Spleen (tissue), 11 donors: ENCODE measurements at regions not wholly inside any gene's neighbourhood (a gene's known extent, or its start where the extent isn't known, plus 50 kb on each side); places are given as distances from the start of the nearest gene placed in this dataset.

Experiments used
- DNase-seq: peaks from one replicate; pipeline ENCODE4 v3.0.0-alpha.2; 2020
- H3K27ac ChIP-seq, 8 donors: fragments of 200-600 bp; sonication (generic) in 7 of 8; 1 replicate in 4 of 8; 2 replicates in 4 of 8; pipeline versions ENCODE4 v1.5.0 to v1.8.0; 2016 to 2021; ENCODE audit warnings: inconsistent platforms in 4 of 8, mild to moderate bottlenecking in 4 of 8, moderate library complexity in 1 of 8
- H3K27me3 ChIP-seq, 7 donors: fragments of 200-600 bp; sonication (generic) in 6 of 7; replicated peaks in 1 of 7; 1 replicate in 4 of 7; 2 replicates in 3 of 7; pipeline versions ENCODE4 v1.5.0 to v1.8.0; 2016 to 2021; ENCODE audit warnings: inconsistent platforms in 3 of 7, mild to moderate bottlenecking in 1 of 7
- H3K36me3 ChIP-seq, 6 donors: fragments of 200-600 bp; sonication (generic) in 5 of 6; 1 replicate in 4 of 6; 2 replicates in 2 of 6; pipeline versions ENCODE4 v1.5.0 to v1.8.0; 2016 to 2021; ENCODE audit warnings: inconsistent platforms in 2 of 6
- H3K4me1 ChIP-seq, 6 donors: fragments of 200-600 bp; sonication (generic) in 5 of 6; 1 replicate in 3 of 6; 2 replicates in 3 of 6; pipeline versions ENCODE4 v1.5.0 to v1.8.0; 2016 to 2021; ENCODE audit warnings: inconsistent platforms in 3 of 6
- H3K4me3 ChIP-seq, 8 donors: fragments of 200-600 bp; sonication (generic) in 7 of 8; 1 replicate in 4 of 8; 2 replicates in 4 of 8; pipeline versions ENCODE4 v1.5.0 to v1.8.0; 2016 to 2021; ENCODE audit warnings: inconsistent platforms in 4 of 8, mild to moderate bottlenecking in 4 of 8, moderate library complexity in 2 of 8
- H3K9me3 ChIP-seq, 8 donors: fragments of 200-600 bp; sonication (generic) in 7 of 8; 1 replicate in 4 of 8; 2 replicates in 4 of 8; pipeline versions ENCODE4 v1.5.0 to v1.8.0; 2016 to 2021; ENCODE audit warnings: inconsistent platforms in 4 of 8
- CTCF ChIP-seq, 11 experiments: fragments of 200-600 bp in 7 of 11; fragments of 450-650 bp in 4 of 11; sonication (generic) in 4 of 11; IDR thresholded peaks in 8 of 11; conservative IDR thresholded peaks in 3 of 11; 1 replicate in 7 of 11; 2 replicates in 4 of 11; pipeline versions ENCODE4 v1.4.0 to v1.8.0; 2016 to 2021; ENCODE audit warnings: antibody characterized with exemption in 11 of 11, inconsistent platforms in 4 of 11, mild to moderate bottlenecking in 1 of 11
- POLR2A ChIP-seq, 3 donors: fragments of 450-650 bp; IDR thresholded peaks; one replicate each; pipeline ENCODE4 v1.5.1; 2017; ENCODE audit warnings: antibody characterized with exemption in 3 of 3, mild to moderate bottlenecking in 1 of 3
- POLR2AphosphoS5 ChIP-seq, 3 donors: sonication (generic); formaldehyde crosslinking; IDR thresholded peaks; one replicate each; pipeline ENCODE4 v1.5.1; 2017; ENCODE audit warnings: antibody characterized with exemption in 3 of 3
- WGBS, 5 donors: extraction: QIAGEN DNeasy Blood & Tissue Kit in 3 of 5; methylation state at CpG; one replicate each; pipeline versions ENCODE4 v1.1.5 to v1.1.7; 2013 to 2018; 5-methylcytosine and 5-hydroxymethylcytosine counted together
- intact Hi-C: fragments of 100-400 bp; cut with DNase I; formaldehyde crosslinking; loops from one replicate; pipeline ENCODE4 v1.15.0; 2023; ENCODE audit warnings: low total_unique reads
- donor health status: healthy with polysubstance abuse.
- donor health status: DM: no; HTN: no; CAD: no; lungs with moderate emphysema.
- donor health status: DM: no; HTN: no; CAD: no.
- donor health status: Bipolar disorder and iron deficiency.
- donor health status: healthy.
- donor health status: DM: no; HTN: no; CAD: no.
- donor health status: DM: yes; HTN: yes; CAD: no.

GRCh38 chr5:62115014-62115413 is 191.0 kb upstream of the KIF2A start:
- H3K27me3 ChIP-seq, result no peaks in the 10 kb centered on the region
- DNase-seq, result no peak
- TF ChIP-seq POLR2A (IDR thresholded peaks at IDR 0.05) (no peak), POLR2AphosphoS5 (IDR thresholded peaks at IDR 0.05) (no peak), CTCF (IDR thresholded peaks at IDR 0.05 in 8 of 11, conservative IDR thresholded peaks at IDR 0.05 in 3 of 11) (no peak)
- intact Hi-C loops, result no loop called here
- 38 to 61% (median 57%) methylated on average over 2 of the region's 2 CpGs for WGBS, 5 donors
- no peak overlapping the region for H3K27ac ChIP-seq
- no peak overlapping the region for H3K4me3 ChIP-seq
- H3K36me3 ChIP-seq, result no peaks in the 10 kb centered on the region
- no peaks in the 10 kb centered on the region for H3K4me1 ChIP-seq
- no peaks in the 10 kb centered on the region for H3K9me3 ChIP-seq

DNA sequence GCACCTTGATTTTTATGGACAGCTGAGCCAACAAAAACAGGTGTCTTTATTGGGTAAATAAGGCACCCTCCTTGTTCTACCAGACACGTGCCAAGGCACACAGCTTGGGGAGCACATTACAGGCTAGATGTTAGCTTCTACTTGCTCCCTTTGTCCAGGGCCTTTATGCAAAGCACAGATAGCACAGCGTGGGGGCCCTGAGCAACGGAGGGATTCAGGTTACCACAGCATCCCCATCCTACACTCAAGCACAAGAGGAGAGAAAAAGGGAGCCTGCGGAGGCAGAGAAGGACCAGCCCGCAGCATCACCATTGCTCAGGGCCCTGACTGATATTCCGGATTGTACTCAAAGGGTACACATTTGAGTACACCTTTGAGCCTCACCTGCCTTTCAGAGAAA is 181.7 kb upstream of the KIF2A start:
- intact Hi-C loops, result no loop called here
- TF ChIP-seq CTCF (IDR thresholded peaks at IDR 0.05 in 8 of 11, conservative IDR thresholded peaks at IDR 0.05 in 3 of 11) (no peak), POLR2A (IDR thresholded peaks at IDR 0.05) (no peak), POLR2AphosphoS5 (IDR thresholded peaks at IDR 0.05) (no peak)
- H3K4me1 ChIP-seq, result no peaks in the 10 kb centered on the region
- DNase-seq, result no peak
- H3K36me3 ChIP-seq, result no peaks in the 10 kb centered on the region
- no peak overlapping the region for H3K27ac ChIP-seq
- WGBS, 5 donors, result 78 to 88% (median 84%) methylated on average over 6 of the region's 6 CpGs
- H3K9me3 ChIP-seq, result no peaks in the 10 kb centered on the region
- no peaks in the 10 kb centered on the region for H3K27me3 ChIP-seq
- no peak overlapping the region for H3K4me3 ChIP-seq

DNA sequence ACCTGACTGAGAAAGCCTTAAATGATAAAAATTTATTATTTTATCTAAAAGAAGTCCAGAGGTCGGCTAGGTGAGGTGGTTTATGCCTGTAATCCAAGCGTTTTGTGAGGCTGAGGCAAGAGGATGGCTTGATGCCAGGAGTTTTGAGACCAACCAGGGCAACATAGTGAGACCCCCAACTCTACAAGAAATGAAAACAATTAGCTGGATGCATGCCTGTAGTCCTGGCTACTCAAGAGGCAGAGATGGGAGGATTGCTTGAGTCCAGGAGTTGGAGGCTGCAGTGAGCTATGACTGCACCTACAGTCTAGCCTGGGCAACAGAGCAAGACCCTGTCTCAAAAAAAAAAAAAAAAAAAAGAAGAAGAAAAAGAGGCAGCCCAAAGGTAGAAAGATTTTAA is 179.9 kb upstream of the KIF2A start:
- TF ChIP-seq POLR2A (IDR thresholded peaks at IDR 0.05), result no peak
- no peak for TF ChIP-seq POLR2AphosphoS5 (IDR thresholded peaks at IDR 0.05)
- no peak for TF ChIP-seq CTCF (IDR thresholded peaks at IDR 0.05 in 8 of 11, conservative IDR thresholded peaks at IDR 0.05 in 3 of 11)
- WGBS, 5 donors, result 36 to 81% (median 54%) methylated on average over 2 of the region's 2 CpGs
- Histone ChIP-seq H3K4me1 (no peaks in the 10 kb centered on the region), H3K4me3 (no peak overlapping the region), H3K9me3 (no peaks in the 10 kb centered on the region), H3K36me3 (no peaks in the 10 kb centered on the region), H3K27ac (no peak overlapping the region), H3K27me3 (no peaks in the 10 kb centered on the region)
- intact Hi-C loops, result no loop called here
- no peak for DNase-seq

DNA sequence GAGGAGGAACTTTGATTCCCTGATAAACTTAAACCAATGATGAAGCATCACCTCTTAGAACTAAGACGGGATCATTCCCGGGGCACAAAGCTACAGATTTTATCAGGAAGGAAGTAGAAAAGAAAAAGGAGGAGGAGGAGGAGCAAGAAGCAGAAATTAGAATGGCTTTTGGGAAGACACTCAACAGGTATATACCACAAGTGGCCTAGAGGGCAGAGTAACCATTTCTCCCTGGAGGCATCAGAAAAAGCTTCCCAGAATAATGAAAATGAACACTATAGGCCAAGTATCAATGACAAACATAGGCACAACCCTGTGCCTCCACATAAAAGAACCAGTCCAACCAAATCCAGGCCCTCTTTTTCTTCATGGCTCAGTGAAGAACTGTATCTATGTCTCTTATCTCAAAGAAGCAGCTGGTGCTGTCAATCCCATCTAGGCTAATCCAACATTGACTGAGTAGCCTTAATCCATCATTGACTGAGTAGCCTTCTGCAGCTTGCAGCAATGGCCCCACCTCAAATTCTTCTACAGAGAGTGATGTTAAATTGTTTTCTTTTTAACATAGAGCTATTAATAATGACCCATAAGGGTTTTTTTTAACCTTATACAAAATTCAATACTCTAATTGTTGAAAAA is 178.8 kb upstream of the KIF2A start:
- Histone ChIP-seq H3K36me3 (no peaks in the 10 kb centered on the region), H3K27ac (no peak overlapping the region), H3K27me3 (no peaks in the 10 kb centered on the region), H3K4me1 (no peaks in the 10 kb centered on the region), H3K9me3 (no peaks in the 10 kb centered on the region), H3K4me3 (no peak overlapping the region)
- intact Hi-C loops, result no loop called here
- no peak for DNase-seq
- TF ChIP-seq POLR2AphosphoS5 (IDR thresholded peaks at IDR 0.05), result no peak
- no peak for TF ChIP-seq POLR2A (IDR thresholded peaks at IDR 0.05)
- TF ChIP-seq CTCF (IDR thresholded peaks at IDR 0.05 in 8 of 11, conservative IDR thresholded peaks at IDR 0.05 in 3 of 11), result no peak
- 63 to 82% (median 78%) methylated on average over 2 of the region's 2 CpGs for WGBS, 5 donors
